HuH-7.5 (cell line): ENCODE measurements at regions not wholly inside any gene's neighbourhood (a gene's known extent, or its start where the extent isn't known, plus 50 kb on each side); places are given as distances from the start of the nearest gene placed in this dataset.

Experiments used
- DNase-seq: peaks from one replicate; pipeline ENCODE4 v3.0.0; 2011; ENCODE audit warnings: low spot score

GRCh38 chr6:10237298-10238038 lies 177.4 kb downstream of the TFAP2A start:
- no peak for DNase-seq

- DNase-seq: no peak
These were observed 179.5 kb downstream of the TFAP2A start for GRCh38 chr6:10235344-10235743.

- no peak for DNase-seq
These were observed 184.3 kb downstream of the TFAP2A start for GRCh38 chr6:10230531-10230930.

- DNase-seq: no peak
These were observed 191.0 kb downstream of the TFAP2A start for GRCh38 chr6:10223841-10224240.

GRCh38 chr6:10221178-10221577 lies 193.7 kb downstream of the TFAP2A start:
- no peak for DNase-seq

GRCh38 chr6:10219510-10219909 lies 195.4 kb downstream of the TFAP2A start:
- no peak for DNase-seq

GRCh38 chr6:10217111-10217510 lies 197.8 kb downstream of the TFAP2A start:
- no peak for DNase-seq

GRCh38 chr6:10215326-10216110 lies 199.4 kb downstream of the TFAP2A start:
- DNase-seq: no peak

GRCh38 chr6:10210052-10210451 lies 204.8 kb downstream of the TFAP2A start:
- no peak for DNase-seq

- DNase-seq: no peak
These were observed 209.0 kb downstream of the TFAP2A start for GRCh38 chr6:10205892-10206291.

GRCh38 chr6:10205120-10205519 lies 209.8 kb downstream of the TFAP2A start:
- DNase-seq: no peak

GRCh38 chr6:10203651-10204050 lies 211.2 kb downstream of the TFAP2A start:
- DNase-seq: no peak

- no peak for DNase-seq
These were observed 212.3 kb downstream of the TFAP2A start for GRCh38 chr6:10202581-10202980.

- DNase-seq: no peak
These were observed 213.0 kb downstream of the TFAP2A start for GRCh38 chr6:10201606-10202510.

GRCh38 chr6:10196090-10196489 lies 218.8 kb downstream of the TFAP2A start:
- no peak for DNase-seq

- DNase-seq: no peak
These were observed 219.8 kb downstream of the TFAP2A start for GRCh38 chr6:10194816-10195672.

- DNase-seq: no peak
These were observed 221.6 kb downstream of the TFAP2A start for GRCh38 chr6:10193321-10193720.

- DNase-seq: no peak
These were observed 224.8 kb downstream of the TFAP2A start for GRCh38 chr6:10190042-10190441.

GRCh38 chr6:10184371-10185227 lies 230.3 kb downstream of the TFAP2A start:
- no peak for DNase-seq
